Lung (tissue), 11 donors: ENCODE measurements at regions not wholly inside any gene's neighbourhood (a gene's known extent, or its start where the extent isn't known, plus 50 kb on each side); places are given as distances from the start of the nearest gene placed in this dataset.

ENCODE experiments used
- ATAC-seq: fragments of 200-7000 bp; cut with Tn5 transposase; one replicate; pipeline ENCODE4 v1.9.1; 2020; ENCODE audit warnings: moderate number of reproducible peaks; ENCODE audit not compliant: insufficient read depth, low FRiP score
- DNase-seq, 3 donors: peaks; one replicate each; pipeline ENCODE4 v3.0.0-alpha.2; 2013 to 2017
- H3K27ac ChIP-seq, 2 donors: one replicate each; pipeline ENCODE4 v1.5.1; 2013; ENCODE audit warnings: mild to moderate bottlenecking in 2 of 2, moderate library complexity in 2 of 2, control low read depth in 1 of 2, inconsistent platforms in 1 of 2, low read depth in 1 of 2, low read length in 1 of 2
- H3K27me3 ChIP-seq, 3 donors: one replicate each; pipeline ENCODE4 v1.5.1; 2013; ENCODE audit warnings: low read length in 2 of 3; ENCODE audit not compliant: control insufficient read depth in 3 of 3, insufficient read depth in 3 of 3
- H3K36me3 ChIP-seq, 4 donors: one replicate each; pipeline ENCODE4 v1.5.1; 2013; ENCODE audit warnings: low read length in 4 of 4, mild to moderate bottlenecking in 1 of 4, moderate library complexity in 1 of 4; ENCODE audit not compliant: control insufficient read depth in 4 of 4, insufficient read depth in 4 of 4
- H3K4me1 ChIP-seq, 5 donors: one replicate each; pipeline ENCODE4 v1.5.1; 2013; ENCODE audit warnings: low read length in 5 of 5, mild to moderate bottlenecking in 2 of 5, moderate library complexity in 1 of 5; ENCODE audit not compliant: control insufficient read depth in 5 of 5, insufficient read depth in 5 of 5
- H3K4me3 ChIP-seq: one replicate; pipeline ENCODE4 v1.5.1; 2013; ENCODE audit warnings: mild to moderate bottlenecking, control low read depth, moderate library complexity
- H3K9ac ChIP-seq, 2 donors: one replicate each; pipeline ENCODE4 v1.5.1; 2013; ENCODE audit warnings: low read length in 2 of 2, control low read depth in 1 of 2; ENCODE audit not compliant: insufficient read depth in 1 of 2
- H3K9me3 ChIP-seq, 4 donors: one replicate each; pipeline ENCODE4 v1.5.1; 2013; ENCODE audit warnings: low read length in 3 of 4, mild to moderate bottlenecking in 1 of 4, moderate library complexity in 1 of 4; ENCODE audit not compliant: control insufficient read depth in 4 of 4, insufficient read depth in 3 of 4
- CTCF ChIP-seq: IDR thresholded peaks from 2 replicates; pipeline ENCODE4 v1.5.1; 2012; ENCODE audit warnings: mild to moderate bottlenecking; ENCODE audit errors: control extremely low read depth, extremely low read depth
- WGBS, 2 donors: extraction: QIAGEN DNeasy Blood & Tissue Kit; methylation state at CpG; one replicate each; pipeline ENCODE4 v1.1.7; 2013; 5-methylcytosine and 5-hydroxymethylcytosine counted together
- donor health status: control.
- donor health status: control.
- donor health status: Bipolar disorder and iron deficiency.
- donor health status: healthy.
- donor health status: DM: yes; HTN: yes; CAD: no.

GRCh38 chr4:83189631-83190136 lies 75.2 kb upstream of the PLAC8 start:
- no peak overlapping the region for H3K27ac ChIP-seq
- ATAC-seq (no peak), DNase-seq (no peak)
- 68 to 83% methylated on average over 7 of the region's 7 CpGs for WGBS, 2 donors
- no peak for TF ChIP-seq CTCF
- no peaks in the 10 kb centered on the region for H3K27me3 ChIP-seq
- no peaks in the 10 kb centered on the region for H3K36me3 ChIP-seq
- no peaks in the 10 kb centered on the region for H3K9me3 ChIP-seq
- no peak overlapping the region for H3K9ac ChIP-seq
- no peak overlapping the region for H3K4me3 ChIP-seq
- H3K4me1 ChIP-seq: no peaks in the 10 kb centered on the region

GRCh38 chr4:83180431-83180968 lies 66.0 kb upstream of the PLAC8 start:
- no peaks in the 10 kb centered on the region for H3K36me3 ChIP-seq
- no peak for TF ChIP-seq CTCF
- no peak overlapping the region for H3K27ac ChIP-seq
- no peak overlapping the region for H3K4me3 ChIP-seq
- no peak overlapping the region for H3K9ac ChIP-seq
- no peaks in the 10 kb centered on the region for H3K4me1 ChIP-seq
- no peaks in the 10 kb centered on the region for H3K9me3 ChIP-seq
- DNase-seq (no peak), ATAC-seq (no peak)
- no peaks in the 10 kb centered on the region for H3K27me3 ChIP-seq
- 55 to 75% methylated on average over 7 of the region's 7 CpGs for WGBS, 2 donors

- no peaks in the 10 kb centered on the region for H3K36me3 ChIP-seq
- TF ChIP-seq CTCF: no peak
- no peaks in the 10 kb centered on the region for H3K4me1 ChIP-seq
- H3K27me3 ChIP-seq: no peaks in the 10 kb centered on the region
- no peak overlapping the region for H3K27ac ChIP-seq
- H3K4me3 ChIP-seq: no peak overlapping the region
- no peak for DNase-seq
- H3K9me3 ChIP-seq: no peaks in the 10 kb centered on the region
- 35 to 62% methylated on average over 2 of the region's 2 CpGs for WGBS, 2 donors
- no peak for ATAC-seq
- H3K9ac ChIP-seq: no peak overlapping the region
Measured at GRCh38 chr4:83179205-83179604, 64.7 kb upstream of the PLAC8 start.

GRCh38 chr4:83178029-83178428 lies 63.5 kb upstream of the PLAC8 start:
- H3K9me3 ChIP-seq: no peaks in the 10 kb centered on the region
- no peaks in the 10 kb centered on the region for H3K36me3 ChIP-seq
- no peaks in the 10 kb centered on the region for H3K27me3 ChIP-seq
- 47 to 72% methylated on average over 2 of the region's 2 CpGs for WGBS, 2 donors
- H3K27ac ChIP-seq: no peak overlapping the region
- no peak for TF ChIP-seq CTCF
- H3K4me3 ChIP-seq: no peak overlapping the region
- ATAC-seq: no peak
- DNase-seq: no peak
- H3K9ac ChIP-seq: no peak overlapping the region
- H3K4me1 ChIP-seq: no peaks in the 10 kb centered on the region
